GM19467 (cell line): ENCODE measurements at regions not wholly inside any gene's neighbourhood (a gene's known extent, or its start where the extent isn't known, plus 50 kb on each side); places are given as distances from the start of the nearest gene placed in this dataset.
A peak's percentile ranks its signal among the peaks of the same experiment; 100 is the strongest.
"Not testable (repeated sequence)": the region's sequence is repeated elsewhere in the genome, so short reads cannot be mapped to it uniquely, and the experiment has no call there.

Experiments used
- ATAC-seq: cut with Tn5 transposase; IDR thresholded peaks from one replicate; pipeline ENCODE4 v1.9.1; 2021; ENCODE audit warnings: mild to moderate bottlenecking, moderate library complexity; ENCODE audit not compliant: unreplicated experiment

GRCh38 chr5:145395151-145395550 lies 440.0 kb downstream of the PRELID2 start:
- ATAC-seq, result not testable (repeated sequence)

GRCh38 chr5:145393426-145393825 lies 441.7 kb downstream of the PRELID2 start:
- no peak for ATAC-seq

- no peak for ATAC-seq
Observed at GRCh38 chr5:145389047-145389446, 446.1 kb downstream of the PRELID2 start.

GRCh38 chr5:145385276-145385675 lies 449.9 kb downstream of the PRELID2 start:
- ATAC-seq, result no peak

- ATAC-seq, result no peak
Observed at GRCh38 chr5:145378226-145378625, 456.9 kb downstream of the PRELID2 start.

GRCh38 chr5:145375521-145375920 lies 459.6 kb downstream of the PRELID2 start:
- no peak for ATAC-seq

- ATAC-seq, result no peak
Observed at GRCh38 chr5:145365464-145365863, 469.7 kb downstream of the PRELID2 start.

GRCh38 chr5:145362266-145362665 lies 472.9 kb downstream of the PRELID2 start:
- no peak for ATAC-seq

GRCh38 chr5:145360936-145361335 lies 474.2 kb downstream of the PRELID2 start:
- ATAC-seq, result no peak

- ATAC-seq, result no peak
Observed at GRCh38 chr5:145350513-145350912, 484.6 kb downstream of the PRELID2 start.

- ATAC-seq, result peak; percentile 77
Observed at GRCh38 chr5:145347026-145347616, 488.0 kb downstream of the PRELID2 start.

- ATAC-seq, result no peak
Observed at GRCh38 chr5:145345511-145346287, 489.4 kb downstream of the PRELID2 start.

GRCh38 chr5:145341842-145342241 lies 493.3 kb downstream of the PRELID2 start:
- no peak for ATAC-seq

- ATAC-seq, result no peak
Observed at GRCh38 chr5:145340099-145340498, 495.0 kb downstream of the PRELID2 start.

- ATAC-seq, result no peak
Observed at GRCh38 chr5:145324767-145325479, 510.2 kb downstream of the PRELID2 start.

- no peak for ATAC-seq
Observed at GRCh38 chr5:145324101-145324500, 511.0 kb downstream of the PRELID2 start.

GRCh38 chr5:145316282-145316681 lies 518.9 kb downstream of the PRELID2 start:
- peak; percentile 95 for ATAC-seq

GRCh38 chr5:145307866-145308382 lies 527.2 kb downstream of the PRELID2 start:
- ATAC-seq, result no peak

GRCh38 chr5:145295236-145295835 lies 539.8 kb downstream of the PRELID2 start:
- no peak for ATAC-seq

- ATAC-seq, result no peak
Observed at GRCh38 chr5:145294331-145294730, 540.8 kb downstream of the PRELID2 start.

- no peak for ATAC-seq
Observed at GRCh38 chr5:145293716-145294115, 541.4 kb downstream of the PRELID2 start.
